HFFc6 (cell line): ENCODE measurements at regions not wholly inside any gene's neighbourhood (a gene's known extent, or its start where the extent isn't known, plus 50 kb on each side); places are given as distances from the start of the nearest gene placed in this dataset.

Source experiments
- DNase-seq: peaks from one replicate; pipeline ENCODE4 v3.0.0-alpha.2; 2018
- H3K27ac Mint-ChIP-seq: 2 replicates; pipeline ENCODE4 v1.8.0; 2020; ENCODE audit warnings: mild to moderate bottlenecking, mixed read lengths
- H3K27me3 Mint-ChIP-seq: 2 replicates; pipeline ENCODE4 v1.8.0; 2021; ENCODE audit warnings: mild to moderate bottlenecking, moderate library complexity, mixed read lengths; ENCODE audit not compliant: insufficient read depth
- H3K36me3 Mint-ChIP-seq: 2 replicates; pipeline ENCODE4 v1.8.0; 2021; ENCODE audit warnings: low read depth, mixed read lengths
- H3K4me1 Mint-ChIP-seq: 2 replicates; pipeline ENCODE4 v1.8.0; 2020; ENCODE audit warnings: low read depth, mixed read lengths
- H3K4me3 Mint-ChIP-seq: 2 replicates; pipeline ENCODE4 v1.8.0; 2020; ENCODE audit warnings: mild to moderate bottlenecking, moderate library complexity, mixed read lengths
- H3K9me3 Mint-ChIP-seq: 2 replicates; pipeline ENCODE4 v1.8.0; 2020; ENCODE audit warnings: mild to moderate bottlenecking, mixed read lengths
- TF ChIP-seq, protein P1 (sequence below): fragments of 200-600 bp; sonication (generic); IDR thresholded peaks from 2 replicates; pipeline ENCODE4 v1.5.0; 2021; ENCODE audit warnings: antibody characterized with exemption, mild to moderate bottlenecking

DNA sequence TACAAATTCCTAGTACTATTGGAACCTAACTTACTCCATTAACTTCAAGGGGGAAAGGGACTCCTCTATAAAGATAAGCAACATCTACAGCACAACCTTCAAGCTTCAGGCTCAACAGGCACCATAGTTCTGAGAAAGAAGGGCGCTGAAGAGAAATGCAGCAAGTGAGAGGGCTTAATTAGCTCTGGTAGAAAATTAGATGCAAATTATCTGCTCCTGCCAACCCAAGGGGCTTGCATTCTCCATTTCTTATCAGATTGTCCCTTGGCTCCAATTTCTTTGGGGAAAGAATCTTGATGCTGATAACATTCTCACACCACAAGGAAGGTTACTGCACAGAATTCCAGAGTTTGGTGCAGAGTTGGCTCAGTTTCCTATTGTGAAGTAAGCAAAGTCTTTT, 214.6 kb downstream of the GABRG2 start:
- Mint-ChIP-seq H3K4me1 (no peaks in the 10 kb centered on the region), H3K4me3 (no peak overlapping the region), H3K27me3 (peaks cover 2% of the 10 kb centered on the region; the same call in 1 of the 2 replicates), H3K9me3 (peaks cover 68% of the 10 kb centered on the region), H3K27ac (no peak overlapping the region), H3K36me3 (peaks cover 11% of the 10 kb centered on the region; the same call in 1 of the 2 replicates)
- DNase-seq, result no peak
- TF ChIP-seq, protein P1, sequence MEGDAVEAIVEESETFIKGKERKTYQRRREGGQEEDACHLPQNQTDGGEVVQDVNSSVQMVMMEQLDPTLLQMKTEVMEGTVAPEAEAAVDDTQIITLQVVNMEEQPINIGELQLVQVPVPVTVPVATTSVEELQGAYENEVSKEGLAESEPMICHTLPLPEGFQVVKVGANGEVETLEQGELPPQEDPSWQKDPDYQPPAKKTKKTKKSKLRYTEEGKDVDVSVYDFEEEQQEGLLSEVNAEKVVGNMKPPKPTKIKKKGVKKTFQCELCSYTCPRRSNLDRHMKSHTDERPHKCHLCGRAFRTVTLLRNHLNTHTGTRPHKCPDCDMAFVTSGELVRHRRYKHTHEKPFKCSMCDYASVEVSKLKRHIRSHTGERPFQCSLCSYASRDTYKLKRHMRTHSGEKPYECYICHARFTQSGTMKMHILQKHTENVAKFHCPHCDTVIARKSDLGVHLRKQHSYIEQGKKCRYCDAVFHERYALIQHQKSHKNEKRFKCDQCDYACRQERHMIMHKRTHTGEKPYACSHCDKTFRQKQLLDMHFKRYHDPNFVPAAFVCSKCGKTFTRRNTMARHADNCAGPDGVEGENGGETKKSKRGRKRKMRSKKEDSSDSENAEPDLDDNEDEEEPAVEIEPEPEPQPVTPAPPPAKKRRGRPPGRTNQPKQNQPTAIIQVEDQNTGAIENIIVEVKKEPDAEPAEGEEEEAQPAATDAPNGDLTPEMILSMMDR, result no peak

DNA sequence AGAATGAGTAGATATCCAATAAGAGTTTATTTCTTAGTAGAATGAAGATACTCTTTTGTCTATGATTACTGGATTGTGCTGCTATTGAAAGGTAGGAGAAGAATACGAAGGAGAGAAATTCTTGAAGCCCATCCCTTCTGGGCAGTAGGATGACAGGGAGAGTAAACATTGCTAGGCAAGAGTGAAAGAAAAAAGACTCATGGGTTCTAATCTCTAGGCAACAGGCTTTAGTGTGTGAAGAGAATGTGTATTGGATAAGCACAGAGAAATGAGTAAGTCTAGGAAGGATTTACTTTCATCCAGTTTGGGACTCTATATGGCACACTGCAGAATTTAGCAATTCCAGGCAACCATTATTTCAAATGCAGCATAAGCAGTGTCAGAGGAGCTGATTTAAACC, 216.0 kb downstream of the GABRG2 start:
- peaks cover 2% of the 10 kb centered on the region; the same call in 1 of the 2 replicates for H3K27me3 Mint-ChIP-seq
- DNase-seq, result no peak
- TF ChIP-seq, protein P1, result no peak
- peaks cover 70% of the 10 kb centered on the region for H3K9me3 Mint-ChIP-seq
- no peak overlapping the region for H3K4me3 Mint-ChIP-seq
- H3K4me1 Mint-ChIP-seq, result no peaks in the 10 kb centered on the region
- no peak overlapping the region for H3K27ac Mint-ChIP-seq
- peaks cover 11% of the 10 kb centered on the region; the same call in 1 of the 2 replicates for H3K36me3 Mint-ChIP-seq

DNA sequence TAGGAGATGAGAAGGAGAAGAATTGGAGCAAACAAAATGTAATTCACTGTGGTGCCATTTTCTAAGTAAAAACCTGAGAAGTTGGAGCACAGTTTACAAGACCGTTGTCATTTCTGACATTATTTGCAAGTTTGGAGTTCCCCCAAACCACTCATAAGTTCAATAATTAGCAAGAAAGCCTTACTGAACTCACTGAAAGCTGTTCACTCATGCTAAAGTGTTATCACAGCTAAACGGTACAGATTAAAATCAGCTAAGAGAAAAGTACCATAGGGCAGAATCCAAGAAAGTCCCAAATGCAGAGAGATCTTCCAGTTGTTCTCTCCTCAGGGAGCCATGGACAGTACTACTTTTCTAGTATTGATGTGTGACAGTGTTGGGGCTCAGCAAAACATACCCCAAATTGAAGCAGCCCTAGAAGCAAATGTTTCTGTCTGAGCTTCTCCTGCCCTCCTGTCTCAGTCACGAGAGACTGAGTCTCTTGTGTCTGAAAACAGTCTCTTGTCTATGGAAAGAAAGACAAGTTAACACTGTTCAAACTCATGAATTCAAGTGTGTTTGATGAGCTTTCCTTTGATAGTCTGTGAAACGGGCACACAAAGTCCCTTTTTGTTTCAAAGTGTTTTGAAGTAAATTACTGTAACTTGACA, 221.2 kb downstream of the GABRG2 start:
- DNase-seq, result no peak
- Mint-ChIP-seq H3K9me3 (peaks cover 42% of the 10 kb centered on the region), H3K27me3 (peaks cover 2% of the 10 kb centered on the region; the same call in 1 of the 2 replicates), H3K27ac (no peak overlapping the region), H3K4me3 (no peak overlapping the region), H3K4me1 (no peaks in the 10 kb centered on the region), H3K36me3 (peaks cover 6% of the 10 kb centered on the region; the same call in 1 of the 2 replicates)
- TF ChIP-seq, protein P1, result no peak

DNA sequence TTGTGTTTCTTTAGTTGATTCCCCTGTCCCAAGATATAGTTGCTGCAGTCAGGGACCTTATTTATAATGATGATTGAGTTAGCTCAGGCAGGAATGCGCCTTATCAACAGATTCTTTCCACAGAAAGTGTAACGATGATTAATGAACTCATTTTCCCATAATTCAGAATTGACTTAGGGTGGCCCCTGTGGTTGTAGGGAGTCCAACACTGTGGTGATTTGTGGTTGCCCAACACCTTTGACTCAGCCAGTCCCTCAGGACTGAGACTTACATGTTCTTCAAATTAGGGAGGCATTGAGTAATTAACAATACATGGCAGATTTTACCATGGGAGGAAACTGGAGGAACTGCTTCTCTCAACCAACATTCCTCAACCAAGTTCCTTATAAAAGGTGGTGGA, 221.9 kb downstream of the GABRG2 start:
- Mint-ChIP-seq H3K4me1 (no peaks in the 10 kb centered on the region), H3K27ac (no peak overlapping the region), H3K4me3 (no peak overlapping the region), H3K27me3 (peaks cover 2% of the 10 kb centered on the region; the same call in 1 of the 2 replicates), H3K9me3 (peaks cover 38% of the 10 kb centered on the region), H3K36me3 (peaks cover 6% of the 10 kb centered on the region; the same call in 1 of the 2 replicates)
- no peak for DNase-seq
- TF ChIP-seq, protein P1, result no peak

DNA sequence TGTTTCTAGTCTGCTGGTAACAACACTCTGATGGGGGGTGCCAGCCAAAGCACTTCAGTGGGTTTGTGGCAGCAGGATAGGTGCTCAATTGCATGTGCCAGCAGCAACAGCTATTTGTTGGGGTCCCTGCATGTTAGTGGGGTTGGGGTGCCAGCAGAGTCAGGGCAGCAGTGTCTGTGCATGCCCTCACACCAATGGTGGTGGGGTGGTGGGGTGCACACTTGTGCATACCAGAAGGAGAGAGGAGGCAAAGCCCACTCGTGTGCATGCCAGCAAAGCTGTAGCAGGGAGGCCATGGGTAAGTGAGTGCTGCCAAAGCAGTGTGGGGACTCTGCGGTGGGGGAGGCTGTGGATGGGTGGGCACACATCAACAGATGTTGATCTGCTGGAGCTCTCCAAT, 232.2 kb downstream of the GABRG2 start:
- H3K36me3 Mint-ChIP-seq, result no peaks in the 10 kb centered on the region
- peaks cover 52% of the 10 kb centered on the region for H3K9me3 Mint-ChIP-seq
- H3K27me3 Mint-ChIP-seq, result no peaks in the 10 kb centered on the region
- H3K4me3 Mint-ChIP-seq, result no peak overlapping the region
- H3K27ac Mint-ChIP-seq, result no peak overlapping the region
- no peaks in the 10 kb centered on the region for H3K4me1 Mint-ChIP-seq
- TF ChIP-seq, protein P1, result no peak
- DNase-seq, result no peak
